Trophoblast cell (in vitro differentiated cells and primary cell): ENCODE measurements at regions not wholly inside any gene's neighbourhood (a gene's known extent, or its start where the extent isn't known, plus 50 kb on each side); places are given as distances from the start of the nearest gene placed in this dataset.
A peak's percentile ranks its signal among the peaks of the same experiment; 100 is the strongest.

Experiments
- DNase-seq, 2 donors: peaks; one replicate each; pipeline ENCODE4 v3.0.0-alpha.2; 2016
- H2AFZ ChIP-seq: 2 replicates; pipeline ENCODE4 v1.6.1; 2013; ENCODE audit warnings: low read length, moderate library complexity, mild to moderate bottlenecking; ENCODE audit not compliant: insufficient read depth, poor library complexity
- H2AK5ac ChIP-seq: 2 replicates; pipeline ENCODE4 v1.6.1; 2013; ENCODE audit warnings: mild to moderate bottlenecking, low read length
- H2BK120ac ChIP-seq: 2 replicates; pipeline ENCODE4 v1.6.1; 2013; ENCODE audit warnings: low read length, mild to moderate bottlenecking, moderate library complexity; ENCODE audit not compliant: insufficient read depth, poor library complexity
- H2BK12ac ChIP-seq: 2 replicates; pipeline ENCODE4 v1.6.1; 2013; ENCODE audit warnings: mild to moderate bottlenecking, low read length, moderate library complexity
- H2BK5ac ChIP-seq: 2 replicates; pipeline ENCODE4 v1.6.1; 2013; ENCODE audit warnings: low read length, low read depth, moderate library complexity, mild to moderate bottlenecking; ENCODE audit not compliant: poor library complexity
- H3K14ac ChIP-seq: 2 replicates; pipeline ENCODE4 v1.6.1; 2013; ENCODE audit warnings: mild to moderate bottlenecking, low read length
- H3K18ac ChIP-seq: 2 replicates; pipeline ENCODE4 v1.6.1; 2013; ENCODE audit warnings: mild to moderate bottlenecking, low read length
- H3K23ac ChIP-seq: 2 replicates; pipeline ENCODE4 v1.6.1; 2013; ENCODE audit warnings: low read length
- H3K27ac ChIP-seq: 2 replicates; pipeline ENCODE4 v1.5.1; 2013; ENCODE audit warnings: low read depth, mild to moderate bottlenecking, inconsistent platforms, low read length, moderate library complexity
- H3K27me3 ChIP-seq: 2 replicates; pipeline ENCODE4 v1.6.1; 2013; ENCODE audit warnings: inconsistent platforms, mild to moderate bottlenecking, low read length, moderate library complexity; ENCODE audit not compliant: insufficient read depth
- H3K36me3 ChIP-seq, 2 experiments: 1 replicate in 1 of 2; 2 replicates in 1 of 2; pipeline ENCODE4 v1.6.1; 2013; ENCODE audit warnings: low read length in 2 of 2, mild to moderate bottlenecking in 2 of 2, moderate library complexity in 1 of 2; ENCODE audit not compliant: insufficient read depth in 2 of 2, control insufficient read depth in 1 of 2
- H3K4ac ChIP-seq: 2 replicates; pipeline ENCODE4 v1.6.1; 2013; ENCODE audit warnings: low read depth, mild to moderate bottlenecking, low read length, moderate library complexity
- H3K4me1 ChIP-seq, 2 experiments: 1 replicate in 1 of 2; 2 replicates in 1 of 2; pipeline ENCODE4 v1.6.1; 2013; ENCODE audit warnings: low read length in 2 of 2, mild to moderate bottlenecking in 2 of 2, moderate library complexity in 1 of 2; ENCODE audit not compliant: insufficient read depth in 2 of 2, control insufficient read depth in 1 of 2
- H3K4me2 ChIP-seq: 2 replicates; pipeline ENCODE4 v1.6.1; 2013; ENCODE audit warnings: inconsistent platforms, mild to moderate bottlenecking, low read length, moderate library complexity
- H3K4me3 ChIP-seq: 2 replicates; pipeline ENCODE4 v1.5.1; 2013; ENCODE audit warnings: mild to moderate bottlenecking, low read depth, low read length, inconsistent platforms
- H3K79me1 ChIP-seq: one replicate; pipeline ENCODE4 v1.6.1; 2013; ENCODE audit warnings: low read length
- H3K79me2 ChIP-seq: 2 replicates; pipeline ENCODE4 v1.6.1; 2013; ENCODE audit warnings: low read length, mild to moderate bottlenecking; ENCODE audit not compliant: control insufficient read depth, insufficient read depth, poor library complexity
- H3K9ac ChIP-seq: 2 replicates; pipeline ENCODE4 v1.6.1; 2013; ENCODE audit warnings: mild to moderate bottlenecking, low read length
- H3K9me3 ChIP-seq: 2 replicates; pipeline ENCODE4 v1.6.1; 2013; ENCODE audit warnings: low read depth, mild to moderate bottlenecking, control low read depth, inconsistent platforms, low read length; ENCODE audit not compliant: insufficient read depth
- H4K12ac ChIP-seq: 2 replicates; pipeline ENCODE4 v1.6.1; 2013; ENCODE audit warnings: low read depth, mild to moderate bottlenecking, low read length, moderate library complexity
- H4K8ac ChIP-seq: 2 replicates; pipeline ENCODE4 v1.6.1; 2013; ENCODE audit warnings: low read depth, mild to moderate bottlenecking, low read length, moderate library complexity
- H4K91ac ChIP-seq: one replicate; pipeline ENCODE4 v1.6.1; 2013; ENCODE audit warnings: low read depth, mild to moderate bottlenecking, low read length, moderate library complexity
- WGBS: extraction: QIAGEN DNeasy Blood & Tissue Kit; methylation state at CpG from one replicate; pipeline ENCODE4 v1.1.7; 2013; ENCODE audit warnings: missing lambda C conversion rate; ENCODE audit not compliant: insufficient read length, insufficient coverage; ENCODE audit errors: extremely low coverage; 5-methylcytosine and 5-hydroxymethylcytosine counted together

GRCh38 chr3:27976933-27977332, 254.8 kb upstream of the EOMES start:
- no peak overlapping the region for H2BK12ac ChIP-seq
- H3K79me2 ChIP-seq: no peaks in the 10 kb centered on the region
- H4K12ac ChIP-seq: no peak overlapping the region
- no peak overlapping the region for H4K91ac ChIP-seq
- H4K8ac ChIP-seq: no peak overlapping the region
- no peak overlapping the region for H3K27ac ChIP-seq
- DNase-seq: peak; percentile 71 to 89
- H3K4ac ChIP-seq: no peak overlapping the region
- H3K36me3 ChIP-seq: no peaks in the 10 kb centered on the region
- H3K4me3 ChIP-seq: no peak overlapping the region
- no peak overlapping the region for H3K14ac ChIP-seq
- no peaks in the 10 kb centered on the region for H3K9me3 ChIP-seq
- no peak overlapping the region for H2AK5ac ChIP-seq
- no CpG with 5 or more reads among the region's 2 CpGs for WGBS
- H3K23ac ChIP-seq: no peak overlapping the region
- H2BK120ac ChIP-seq: no peak overlapping the region
- H3K4me1 ChIP-seq: no peaks in the 10 kb centered on the region
- H2AFZ ChIP-seq: no peak overlapping the region
- H3K27me3 ChIP-seq: no peaks in the 10 kb centered on the region
- H3K18ac ChIP-seq: no peak overlapping the region
- no peak overlapping the region for H3K9ac ChIP-seq
- H3K4me2 ChIP-seq: no peak overlapping the region
- H3K79me1 ChIP-seq: no peaks in the 10 kb centered on the region
- no peak overlapping the region for H2BK5ac ChIP-seq

GRCh38 chr3:27978440-27978839, 256.3 kb upstream of the EOMES start:
- Histone ChIP-seq H4K12ac (no peak overlapping the region), H4K91ac (no peak overlapping the region), H3K36me3 (no peaks in the 10 kb centered on the region), H3K14ac (no peak overlapping the region), H3K27ac (no peak overlapping the region), H2AFZ (no peak overlapping the region), H3K79me1 (no peaks in the 10 kb centered on the region), H2BK12ac (no peak overlapping the region), H3K9ac (no peak overlapping the region), H3K4me3 (no peak overlapping the region), H3K4ac (no peak overlapping the region), H2AK5ac (no peak overlapping the region), H3K27me3 (no peaks in the 10 kb centered on the region), H3K18ac (no peak overlapping the region), H3K4me1 (no peaks in the 10 kb centered on the region), H2BK120ac (no peak overlapping the region), H4K8ac (no peak overlapping the region), H2BK5ac (no peak overlapping the region), H3K79me2 (no peaks in the 10 kb centered on the region), H3K4me2 (no peak overlapping the region), H3K9me3 (no peaks in the 10 kb centered on the region), H3K23ac (no peak overlapping the region)
- no CpG with 5 or more reads among the region's 3 CpGs for WGBS
- peak in 1 of 2 donors; percentile 9 for DNase-seq

GRCh38 chr3:27985369-27986035, 255.9 kb upstream of the CMC1 start:
- DNase-seq: no peak
- H2BK5ac ChIP-seq: no peak overlapping the region
- H3K23ac ChIP-seq: no peak overlapping the region
- H4K8ac ChIP-seq: no peak overlapping the region
- H2AK5ac ChIP-seq: no peak overlapping the region
- no peak overlapping the region for H3K9ac ChIP-seq
- WGBS: 100% methylated on average over 1 of the region's 4 CpGs
- H3K14ac ChIP-seq: no peak overlapping the region
- H2BK12ac ChIP-seq: no peak overlapping the region
- no peaks in the 10 kb centered on the region for H3K4me1 ChIP-seq
- H3K9me3 ChIP-seq: no peaks in the 10 kb centered on the region
- no peaks in the 10 kb centered on the region for H3K79me1 ChIP-seq
- H4K12ac ChIP-seq: no peak overlapping the region
- no peak overlapping the region for H3K27ac ChIP-seq
- no peak overlapping the region for H3K4ac ChIP-seq
- H2AFZ ChIP-seq: no peak overlapping the region
- H3K27me3 ChIP-seq: no peaks in the 10 kb centered on the region
- no peak overlapping the region for H2BK120ac ChIP-seq
- H3K4me3 ChIP-seq: no peak overlapping the region
- H3K18ac ChIP-seq: no peak overlapping the region
- H3K79me2 ChIP-seq: no peaks in the 10 kb centered on the region
- no peaks in the 10 kb centered on the region for H3K36me3 ChIP-seq
- no peak overlapping the region for H3K4me2 ChIP-seq
- no peak overlapping the region for H4K91ac ChIP-seq

GRCh38 chr3:27986234-27986879, 255.1 kb upstream of the CMC1 start:
- Histone ChIP-seq H3K4me3 (no peak overlapping the region), H4K12ac (no peak overlapping the region), H4K91ac (no peak overlapping the region), H3K4me1 (no peaks in the 10 kb centered on the region), H3K4me2 (no peak overlapping the region), H4K8ac (no peak overlapping the region), H3K14ac (no peak overlapping the region), H2BK5ac (no peak overlapping the region), H3K23ac (no peak overlapping the region), H2AFZ (no peak overlapping the region), H3K18ac (no peak overlapping the region), H2AK5ac (no peak overlapping the region), H3K79me2 (no peaks in the 10 kb centered on the region), H3K36me3 (no peaks in the 10 kb centered on the region), H2BK120ac (no peak overlapping the region), H3K27ac (no peak overlapping the region), H3K4ac (no peak overlapping the region), H2BK12ac (no peak overlapping the region), H3K27me3 (no peaks in the 10 kb centered on the region), H3K9ac (no peak overlapping the region), H3K9me3 (no peaks in the 10 kb centered on the region), H3K79me1 (no peaks in the 10 kb centered on the region)
- no peak for DNase-seq
- WGBS: no CpG with 5 or more reads among the region's 6 CpGs
